ENCODE measurements at regions not wholly inside any gene's neighbourhood (a gene's known extent, or its start where the extent isn't known, plus 50 kb on each side); places are given as distances from the start of the nearest gene placed in this dataset.

DNA sequence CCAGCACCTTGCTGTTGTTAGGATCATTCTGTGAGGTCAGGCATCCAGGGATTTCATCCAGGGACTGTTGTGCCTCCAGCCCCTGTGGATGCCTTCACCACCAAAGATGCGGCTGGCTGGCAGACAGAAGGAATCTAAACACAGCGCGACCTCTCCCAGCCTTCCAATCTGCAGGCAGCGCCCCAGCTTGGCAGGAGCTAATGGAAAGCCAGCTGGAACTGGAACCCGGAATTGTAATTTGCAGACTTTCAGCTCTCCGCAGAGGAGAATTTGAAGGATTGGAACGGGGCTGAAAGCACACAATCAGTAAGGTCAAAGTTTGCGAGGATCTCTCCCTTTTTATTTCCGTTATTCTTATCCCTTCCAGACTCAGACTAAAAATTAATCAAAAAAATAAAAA is 127.8 kb downstream of the TRIB2 start (continued):
- TF ChIP-seq SRF (IDR thresholded peaks at IDR 0.05; ENCODE audit: low read depth, low read length) = no peak
- TF ChIP-seq EP300 (IDR thresholded peaks at IDR 0.05; ENCODE audit: borderline replicate concordance in 1 of 2, low read depth in 2 of 2, low read length in 2 of 2) = no peak

Measured in H1 (cell line).